Stomach (tissue), 8 donors: ENCODE measurements at regions not wholly inside any gene's neighbourhood (a gene's known extent, or its start where the extent isn't known, plus 50 kb on each side); places are given as distances from the start of the nearest gene placed in this dataset.

Source experiments
- DNase-seq, 2 donors: peaks; one replicate each; pipeline versions ENCODE4 v3.0.0 to v3.0.0-alpha.2; 2013 to 2019
- H3K27ac ChIP-seq, 5 donors: fragments of 200-600 bp in 4 of 5; sonication (generic) in 4 of 5; one replicate each; pipeline ENCODE4 v1.5.1; 2013 to 2019; ENCODE audit warnings: mild to moderate bottlenecking in 1 of 5, moderate library complexity in 1 of 5
- H3K27me3 ChIP-seq, 3 donors: fragments of 200-600 bp; sonication (generic); one replicate each; pipeline ENCODE4 v1.5.1; 2017 to 2019; ENCODE audit warnings: mixed run types in 1 of 3
- H3K36me3 ChIP-seq, 4 donors: fragments of 200-600 bp; sonication (generic); 1 replicate in 3 of 4; 2 replicates in 1 of 4; pipeline ENCODE4 v1.5.1; 2016 to 2019
- H3K4me1 ChIP-seq, 4 donors: fragments of 200-600 bp; sonication (generic); one replicate each; pipeline ENCODE4 v1.5.1; 2016 to 2019
- H3K4me3 ChIP-seq, 4 donors: fragments of 200-600 bp; sonication (generic) in 3 of 4; one replicate each; pipeline ENCODE4 v1.5.1; 2016 to 2019; ENCODE audit warnings: mild to moderate bottlenecking in 1 of 4
- H3K9me3 ChIP-seq, 4 donors: fragments of 200-600 bp; sonication (generic); one replicate each; pipeline ENCODE4 v1.5.1; 2016 to 2019
- EP300 ChIP-seq: sonication (generic); formaldehyde crosslinking; IDR thresholded peaks from one replicate; pipeline ENCODE4 v1.6.1; 2017; ENCODE audit warnings: antibody characterized with exemption
- POLR2A ChIP-seq, 4 donors: fragments of 450-650 bp; IDR thresholded peaks; one replicate each; pipeline ENCODE4 v1.6.1; 2016; ENCODE audit warnings: antibody characterized with exemption in 4 of 4, control low read depth in 2 of 4, mild to moderate bottlenecking in 1 of 4, moderate library complexity in 1 of 4
- POLR2AphosphoS5 ChIP-seq, 3 donors: sonication (generic); formaldehyde crosslinking; IDR thresholded peaks; one replicate each; pipeline ENCODE4 v1.6.1; 2016; ENCODE audit warnings: antibody characterized with exemption in 3 of 3
- WGBS, 5 donors: extraction: QIAGEN DNeasy Blood & Tissue Kit in 3 of 5; methylation state at CpG; one replicate each; pipeline versions ENCODE4 v1.1.5 to v1.1.7; 2013 to 2018; 5-methylcytosine and 5-hydroxymethylcytosine counted together
- intact Hi-C: fragments of 100-400 bp; cut with DNase I; formaldehyde crosslinking; loops from one replicate; pipeline ENCODE4 v1.15.1; 2023; ENCODE audit warnings: low total_unique reads
- TF ChIP-seq, protein P1 (sequence below), 7 experiments: fragments of 450-650 bp in 4 of 7; fragments of 200-600 bp in 3 of 7; sonication (generic) in 3 of 7; IDR thresholded peaks; one replicate each; pipeline ENCODE4 v1.5.1; 2016 to 2019; ENCODE audit warnings: antibody characterized with exemption in 7 of 7, control low read depth in 2 of 7, mild to moderate bottlenecking in 1 of 7
- donor health status: healthy with polysubstance abuse.
- donor health status: Bipolar disorder and iron deficiency.
- donor health status: healthy.

DNA sequence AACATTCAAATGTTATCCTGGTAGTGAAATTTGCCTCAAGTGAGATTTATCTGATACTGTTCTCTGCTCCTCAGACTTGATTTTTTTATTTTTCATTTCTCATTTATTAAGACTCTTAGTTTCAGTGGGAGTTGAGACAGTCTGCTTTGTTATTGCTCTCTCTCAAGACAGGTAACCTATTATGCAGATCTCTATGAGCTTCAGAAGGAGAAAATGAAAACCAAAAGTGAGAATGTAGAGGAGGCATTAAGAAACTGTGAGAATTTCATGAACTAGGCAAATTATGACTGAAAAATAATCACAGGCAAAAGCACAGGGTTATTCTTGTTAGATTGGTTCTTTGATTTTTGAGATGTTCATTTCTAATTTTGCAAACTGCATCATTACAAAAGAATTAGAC, 290.0 kb upstream of the CHORDC1 start:
- H3K36me3 ChIP-seq, result no peaks in the 10 kb centered on the region
- H3K27ac ChIP-seq, result no peak overlapping the region
- no peaks in the 10 kb centered on the region for H3K9me3 ChIP-seq
- no peak for DNase-seq
- no peaks in the 10 kb centered on the region for H3K27me3 ChIP-seq
- no peaks in the 10 kb centered on the region for H3K4me1 ChIP-seq
- H3K4me3 ChIP-seq, result no peak overlapping the region
- TF ChIP-seq EP300 (no peak), POLR2A (IDR thresholded peaks at IDR 0.05) (no peak), POLR2AphosphoS5 (IDR thresholded peaks at IDR 0.05) (no peak)
- TF ChIP-seq, protein P1, sequence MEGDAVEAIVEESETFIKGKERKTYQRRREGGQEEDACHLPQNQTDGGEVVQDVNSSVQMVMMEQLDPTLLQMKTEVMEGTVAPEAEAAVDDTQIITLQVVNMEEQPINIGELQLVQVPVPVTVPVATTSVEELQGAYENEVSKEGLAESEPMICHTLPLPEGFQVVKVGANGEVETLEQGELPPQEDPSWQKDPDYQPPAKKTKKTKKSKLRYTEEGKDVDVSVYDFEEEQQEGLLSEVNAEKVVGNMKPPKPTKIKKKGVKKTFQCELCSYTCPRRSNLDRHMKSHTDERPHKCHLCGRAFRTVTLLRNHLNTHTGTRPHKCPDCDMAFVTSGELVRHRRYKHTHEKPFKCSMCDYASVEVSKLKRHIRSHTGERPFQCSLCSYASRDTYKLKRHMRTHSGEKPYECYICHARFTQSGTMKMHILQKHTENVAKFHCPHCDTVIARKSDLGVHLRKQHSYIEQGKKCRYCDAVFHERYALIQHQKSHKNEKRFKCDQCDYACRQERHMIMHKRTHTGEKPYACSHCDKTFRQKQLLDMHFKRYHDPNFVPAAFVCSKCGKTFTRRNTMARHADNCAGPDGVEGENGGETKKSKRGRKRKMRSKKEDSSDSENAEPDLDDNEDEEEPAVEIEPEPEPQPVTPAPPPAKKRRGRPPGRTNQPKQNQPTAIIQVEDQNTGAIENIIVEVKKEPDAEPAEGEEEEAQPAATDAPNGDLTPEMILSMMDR (IDR thresholded peaks at IDR 0.05), result no peak
- intact Hi-C loops, result no loop called here

DNA sequence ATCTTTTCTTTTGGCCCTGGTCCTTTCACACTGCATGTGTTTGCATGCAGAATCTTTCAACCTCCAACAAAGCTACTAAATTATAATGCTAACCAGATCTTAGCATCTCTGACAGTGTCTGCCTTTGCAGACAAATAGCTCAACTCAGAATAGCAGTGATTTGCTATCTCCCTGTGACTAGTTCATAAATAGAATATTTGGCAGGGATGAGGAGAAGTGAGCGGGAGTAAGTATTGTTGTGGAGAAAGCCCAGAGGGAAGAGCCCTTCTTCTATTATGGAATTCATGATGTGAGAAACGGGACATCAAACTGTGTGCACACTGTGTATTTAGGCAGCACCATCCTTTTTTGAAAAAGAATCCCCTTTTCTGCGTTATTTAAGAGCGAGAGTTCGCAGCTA, 288.0 kb upstream of the CHORDC1 start:
- WGBS, 5 donors, result 85 to 91% (median 86%) methylated on average over 5 of the region's 5 CpGs
- Histone ChIP-seq H3K4me1 (no peaks in the 10 kb centered on the region), H3K27ac (no peak overlapping the region), H3K27me3 (no peaks in the 10 kb centered on the region), H3K4me3 (no peak overlapping the region), H3K36me3 (no peaks in the 10 kb centered on the region), H3K9me3 (no peaks in the 10 kb centered on the region)
- intact Hi-C loops, result no loop called here
- no peak for TF ChIP-seq POLR2A (IDR thresholded peaks at IDR 0.05)
- TF ChIP-seq, protein P1 (IDR thresholded peaks at IDR 0.05), result no peak
- TF ChIP-seq EP300, result no peak
- TF ChIP-seq POLR2AphosphoS5 (IDR thresholded peaks at IDR 0.05), result no peak
- no peak for DNase-seq

DNA sequence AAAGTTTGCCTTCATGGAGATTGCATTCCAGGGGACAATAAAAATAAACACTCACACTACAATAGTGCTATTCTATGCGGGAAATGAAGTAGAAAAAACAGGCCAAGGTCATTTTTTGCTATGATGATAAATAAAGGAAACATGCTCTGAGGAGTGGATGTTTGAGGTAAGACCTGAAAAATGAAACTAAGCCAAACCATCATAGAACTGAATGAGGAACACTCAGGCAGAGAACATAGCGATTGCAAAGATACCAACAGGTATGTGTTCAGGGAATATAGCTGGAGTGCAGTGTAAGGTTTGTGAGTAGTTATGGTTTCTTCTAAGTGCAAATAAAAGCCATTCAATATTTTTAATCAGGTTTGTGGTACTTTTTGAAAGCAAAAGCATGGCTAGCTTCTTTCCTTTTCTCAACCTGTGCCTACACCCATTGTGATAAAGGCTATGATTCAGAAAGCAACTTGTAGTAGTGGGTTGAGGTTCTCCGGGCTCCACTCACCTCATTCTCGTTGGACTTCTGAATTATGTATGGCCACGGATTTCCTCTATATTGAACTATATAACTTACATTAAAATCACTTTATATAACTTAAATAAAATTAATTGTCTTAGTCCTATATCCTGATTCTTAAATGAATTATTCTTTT, 278.2 kb upstream of the CHORDC1 start:
- WGBS, 5 donors, result 69 to 82% (median 74%) methylated on average over 5 of the region's 5 CpGs
- H3K4me1 ChIP-seq, result no peaks in the 10 kb centered on the region
- TF ChIP-seq, protein P1 (IDR thresholded peaks at IDR 0.05), result no peak
- TF ChIP-seq POLR2A (IDR thresholded peaks at IDR 0.05) (no peak), EP300 (no peak), POLR2AphosphoS5 (IDR thresholded peaks at IDR 0.05) (no peak)

DNA sequence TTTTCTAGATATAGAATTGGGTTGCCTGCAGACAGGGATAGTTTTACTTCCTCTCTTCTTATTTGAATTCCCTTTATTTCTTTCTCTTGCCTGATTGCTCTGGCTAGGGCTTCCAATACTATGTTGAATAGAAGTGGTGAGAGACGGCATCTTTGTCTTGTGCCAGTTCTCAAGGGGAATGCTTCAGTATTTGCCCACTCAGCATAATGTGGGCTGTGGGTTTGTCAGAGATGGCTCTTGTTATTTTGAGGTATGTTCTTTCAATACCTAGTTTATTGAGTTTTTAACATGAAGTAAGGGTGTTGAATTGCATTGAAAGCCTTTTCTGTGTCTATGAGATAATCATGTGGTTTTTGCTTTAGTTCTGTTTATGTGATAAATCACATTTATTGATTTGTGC, 273.9 kb upstream of the CHORDC1 start:
- Histone ChIP-seq H3K4me3 (no peak overlapping the region), H3K36me3 (no peaks in the 10 kb centered on the region), H3K4me1 (no peaks in the 10 kb centered on the region), H3K9me3 (peaks cover 0 to 11% (median 0%) of the 10 kb centered on the region in 4 donors), H3K27me3 (no peaks in the 10 kb centered on the region), H3K27ac (no peak overlapping the region)
- TF ChIP-seq POLR2AphosphoS5 (IDR thresholded peaks at IDR 0.05), result no peak
- TF ChIP-seq, protein P1 (IDR thresholded peaks at IDR 0.05), result no peak
- no peak for TF ChIP-seq EP300
- TF ChIP-seq POLR2A (IDR thresholded peaks at IDR 0.05), result no peak
- intact Hi-C loops, result no loop called here
- 86 to 100% (median 94%) methylated on average over 1 of the region's 1 CpG for WGBS, 5 donors
- DNase-seq, result no peak

More for the DNA sequence above, 278.2 kb upstream of the CHORDC1 start:
- Histone ChIP-seq H3K4me3 (no peak overlapping the region), H3K9me3 (peaks cover 0 to 11% (median 0%) of the 10 kb centered on the region in 4 donors), H3K27ac (no peak overlapping the region), H3K36me3 (no peaks in the 10 kb centered on the region), H3K27me3 (no peaks in the 10 kb centered on the region)
- intact Hi-C loops, result no loop called here
- DNase-seq, result no peak
